ENCODE measurements at regions not wholly inside any gene's neighbourhood (a gene's known extent, or its start where the extent isn't known, plus 50 kb on each side); places are given as distances from the start of the nearest gene placed in this dataset.

DNA sequence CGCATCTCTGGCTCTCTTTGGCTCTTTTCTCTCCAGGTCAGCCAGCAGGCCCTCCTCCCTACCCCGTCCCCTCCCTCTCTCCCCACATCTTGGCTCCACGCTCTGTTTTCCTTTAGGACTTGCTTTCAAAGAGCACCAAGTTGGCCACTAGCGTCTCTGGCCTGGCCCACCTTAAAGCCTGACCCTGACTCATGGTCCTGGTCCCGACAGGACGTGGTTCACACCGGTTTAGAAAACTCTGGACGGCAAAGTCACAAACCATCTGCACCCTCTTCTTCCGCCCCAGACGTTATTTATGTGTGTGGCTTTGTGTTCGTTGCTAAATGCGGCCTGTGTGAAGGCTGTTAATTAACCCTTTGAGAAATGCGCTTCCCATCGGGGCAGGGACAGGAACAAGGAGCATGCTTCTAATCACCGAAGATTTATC, 169.0 kb upstream of the HAAO start:
- no peak for DNase-seq (ENCODE audit: low spot score)
- TF ChIP-seq, protein P1, sequence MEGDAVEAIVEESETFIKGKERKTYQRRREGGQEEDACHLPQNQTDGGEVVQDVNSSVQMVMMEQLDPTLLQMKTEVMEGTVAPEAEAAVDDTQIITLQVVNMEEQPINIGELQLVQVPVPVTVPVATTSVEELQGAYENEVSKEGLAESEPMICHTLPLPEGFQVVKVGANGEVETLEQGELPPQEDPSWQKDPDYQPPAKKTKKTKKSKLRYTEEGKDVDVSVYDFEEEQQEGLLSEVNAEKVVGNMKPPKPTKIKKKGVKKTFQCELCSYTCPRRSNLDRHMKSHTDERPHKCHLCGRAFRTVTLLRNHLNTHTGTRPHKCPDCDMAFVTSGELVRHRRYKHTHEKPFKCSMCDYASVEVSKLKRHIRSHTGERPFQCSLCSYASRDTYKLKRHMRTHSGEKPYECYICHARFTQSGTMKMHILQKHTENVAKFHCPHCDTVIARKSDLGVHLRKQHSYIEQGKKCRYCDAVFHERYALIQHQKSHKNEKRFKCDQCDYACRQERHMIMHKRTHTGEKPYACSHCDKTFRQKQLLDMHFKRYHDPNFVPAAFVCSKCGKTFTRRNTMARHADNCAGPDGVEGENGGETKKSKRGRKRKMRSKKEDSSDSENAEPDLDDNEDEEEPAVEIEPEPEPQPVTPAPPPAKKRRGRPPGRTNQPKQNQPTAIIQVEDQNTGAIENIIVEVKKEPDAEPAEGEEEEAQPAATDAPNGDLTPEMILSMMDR (IDR thresholded peaks at IDR 0.05; ENCODE audit: extremely low read depth, insufficient read depth, missing control alignments), result no peak
- in situ Hi-C loops (cut with MboI; ENCODE audit: low pct_unique_long_range_greater_than_20kb, low sequenced_read_pairs, unreplicated experiment), result loop anchor here (25.0 kb wide), 1 partner anchor 276 kb away; the partner anchor contains the start of gene ZFP36L2

DNA sequence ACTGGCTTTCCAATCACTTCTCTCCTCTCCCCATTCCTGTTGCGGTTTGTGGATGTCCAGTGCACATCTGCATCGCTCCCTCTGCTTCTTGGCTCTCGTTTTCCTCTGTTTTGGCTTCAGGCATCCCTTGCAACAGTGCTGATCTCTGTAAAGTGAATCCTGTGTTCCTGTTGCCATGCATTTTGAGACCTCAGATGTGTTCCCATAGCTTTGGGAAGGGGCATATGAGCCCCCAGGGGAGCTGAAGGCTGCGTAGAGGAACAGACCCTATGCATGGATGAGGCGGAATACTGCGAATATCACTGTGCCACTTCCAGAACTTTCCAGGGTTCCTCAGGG, 168.4 kb upstream of the HAAO start:
- DNase-seq (ENCODE audit: low spot score), result no peak
- TF ChIP-seq, protein P1 (IDR thresholded peaks at IDR 0.05; ENCODE audit: extremely low read depth, insufficient read depth, missing control alignments), result no peak
- in situ Hi-C loops (cut with MboI; ENCODE audit: low pct_unique_long_range_greater_than_20kb, low sequenced_read_pairs, unreplicated experiment), result loop anchor here (25.0 kb wide), 1 partner anchor 276 kb away; the partner anchor contains the start of gene ZFP36L2

DNA sequence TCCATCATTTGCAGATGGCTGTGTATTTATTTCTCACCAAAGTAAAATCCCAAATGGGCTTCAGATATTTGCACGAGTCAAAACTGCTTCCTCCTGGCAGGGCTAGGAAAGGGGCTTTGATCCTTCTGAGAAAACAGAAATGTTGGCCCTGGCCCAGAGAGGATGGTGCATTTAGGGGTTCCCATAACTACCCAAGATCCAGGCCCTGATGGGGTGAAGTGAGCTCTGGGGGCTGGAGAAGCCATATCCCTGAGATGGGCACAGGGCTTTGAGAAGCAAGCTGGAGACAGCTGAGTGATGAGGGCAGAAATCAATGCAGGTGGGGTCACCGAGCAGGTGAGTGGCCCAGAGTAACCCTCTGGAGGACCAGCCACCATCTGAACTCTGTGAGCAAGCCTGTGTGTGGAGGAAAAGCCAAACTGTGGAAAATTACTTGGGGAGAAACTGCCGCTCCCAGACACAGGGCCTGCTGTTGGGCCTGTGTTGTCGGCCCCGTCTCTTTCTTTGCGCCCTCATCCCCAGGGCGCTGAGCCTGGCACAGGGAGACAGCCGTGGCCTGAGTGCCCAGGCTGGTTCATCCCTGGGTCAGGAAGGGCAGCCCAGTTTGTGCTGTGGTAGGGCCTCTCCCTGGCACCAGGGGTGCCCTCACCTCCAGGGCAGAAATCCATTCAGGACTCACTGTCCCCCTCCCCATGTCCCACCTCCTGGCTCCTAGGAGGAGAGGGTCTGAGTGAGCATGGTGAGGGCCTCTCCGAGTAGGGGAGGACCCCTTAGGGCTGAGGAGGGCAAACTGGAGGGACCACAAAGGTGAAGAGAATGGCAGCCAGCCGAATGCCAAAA, 167.8 kb upstream of the HAAO start:
- TF ChIP-seq, protein P1 (IDR thresholded peaks at IDR 0.05; ENCODE audit: extremely low read depth, insufficient read depth, missing control alignments), result no peak
- DNase-seq (ENCODE audit: low spot score), result no peak
- in situ Hi-C loops (cut with MboI; ENCODE audit: low pct_unique_long_range_greater_than_20kb, low sequenced_read_pairs, unreplicated experiment), result loop anchor here (25.0 kb wide), 1 partner anchor 277 kb away; the partner anchor contains the start of gene ZFP36L2

DNA sequence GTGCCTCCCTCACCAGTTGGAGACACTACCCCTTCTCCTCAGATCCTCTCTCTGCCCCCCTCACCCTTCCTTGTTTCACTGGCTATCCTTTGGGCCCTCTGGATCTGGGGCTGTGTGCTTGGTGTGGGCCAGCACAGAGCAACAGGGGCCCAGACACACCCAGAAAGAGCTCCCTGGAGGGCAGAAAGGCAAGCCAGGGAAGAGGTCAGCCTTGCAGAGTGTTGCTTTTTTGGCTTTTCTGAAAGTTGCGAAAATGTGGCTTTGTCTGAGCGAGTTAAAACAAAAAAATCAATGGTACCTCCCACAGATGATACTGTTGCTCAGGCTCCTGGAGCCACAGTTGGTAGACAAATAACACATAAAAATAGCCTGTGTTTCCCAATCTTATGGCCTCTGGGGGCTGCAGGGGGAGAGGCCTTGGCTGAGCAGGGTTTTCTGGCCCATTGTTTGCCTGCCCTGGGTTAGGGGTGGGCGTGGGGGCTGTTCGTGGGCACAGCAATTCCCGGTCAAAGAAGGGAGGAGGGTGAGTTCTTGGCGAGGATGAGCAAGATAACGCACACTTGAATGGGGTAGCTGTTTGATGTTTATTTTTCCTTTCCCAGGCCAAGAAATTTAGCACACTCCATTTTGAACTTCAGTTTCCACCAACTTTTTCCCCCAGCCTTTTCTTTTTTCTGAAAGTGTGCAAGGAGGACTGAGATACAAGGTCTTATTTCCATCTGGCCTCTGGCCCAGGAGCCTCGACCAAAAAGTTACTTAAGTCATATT, 167.0 kb upstream of the HAAO start:
- no peak for DNase-seq (ENCODE audit: low spot score)
- in situ Hi-C loops (cut with MboI; ENCODE audit: low pct_unique_long_range_greater_than_20kb, low sequenced_read_pairs, unreplicated experiment), result loop anchor here (25.0 kb wide), 1 partner anchor 278 kb away; the partner anchor contains the start of gene ZFP36L2
- TF ChIP-seq, protein P1 (IDR thresholded peaks at IDR 0.05; ENCODE audit: extremely low read depth, insufficient read depth, missing control alignments), result no peak

DNA sequence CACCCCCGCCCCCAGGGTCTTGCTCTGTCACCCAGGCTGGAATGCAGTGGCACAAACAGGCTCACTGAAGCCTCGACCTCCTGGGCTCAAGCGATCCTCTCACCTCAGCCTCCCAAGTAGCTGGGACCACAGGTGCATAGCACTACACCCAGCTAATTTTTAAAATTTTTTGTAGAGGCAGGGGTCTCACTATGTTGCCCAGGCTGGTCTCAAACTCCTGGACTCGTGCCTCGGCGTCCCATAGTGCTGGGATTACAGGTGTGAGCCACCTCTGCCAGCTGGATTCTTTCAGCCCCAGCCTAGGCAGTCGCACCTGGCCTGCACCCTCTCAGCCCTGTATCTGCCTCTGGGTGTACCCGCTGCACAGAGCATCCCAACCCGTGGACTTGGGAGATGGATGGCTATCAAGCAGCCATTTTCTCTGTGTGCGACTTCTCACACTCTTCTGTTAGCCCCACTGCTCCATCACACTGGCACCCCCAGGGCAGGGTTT, 166.4 kb upstream of the HAAO start:
- in situ Hi-C loops (cut with MboI; ENCODE audit: low pct_unique_long_range_greater_than_20kb, low sequenced_read_pairs, unreplicated experiment), result loop anchor here (25.0 kb wide), 1 partner anchor 279 kb away; the partner anchor contains the start of gene ZFP36L2

DNA sequence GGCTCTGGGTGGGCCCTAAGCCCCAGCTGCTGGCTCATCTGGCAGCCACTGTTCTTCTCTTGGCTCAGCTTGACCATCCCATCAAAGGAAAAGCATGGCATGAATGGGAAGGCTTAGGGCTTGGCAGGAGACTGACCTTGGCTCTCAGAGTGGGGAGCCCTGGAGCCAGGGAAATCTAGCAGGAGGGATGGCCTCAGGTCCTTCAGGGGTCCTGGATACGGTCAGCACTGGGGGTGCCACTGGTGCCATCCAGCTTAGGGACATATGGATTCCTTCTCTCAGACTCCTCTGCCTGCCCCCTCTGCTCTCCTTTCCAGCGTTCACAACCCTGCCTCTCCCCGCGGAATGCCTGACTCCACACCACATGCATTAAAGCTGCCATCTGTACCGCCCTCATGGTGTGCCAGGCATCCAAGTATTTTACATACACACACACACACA, 165.5 kb upstream of the HAAO start:
- no peak for DNase-seq (ENCODE audit: low spot score)
- TF ChIP-seq, protein P1 (IDR thresholded peaks at IDR 0.05; ENCODE audit: extremely low read depth, insufficient read depth, missing control alignments), result no peak
- in situ Hi-C loops (cut with MboI; ENCODE audit: low pct_unique_long_range_greater_than_20kb, low sequenced_read_pairs, unreplicated experiment), result loop anchor here (25.0 kb wide), 1 partner anchor 279 kb away; the partner anchor contains the start of gene ZFP36L2

More for the DNA sequence above, 166.4 kb upstream of the HAAO start:
- TF ChIP-seq, protein P1 (IDR thresholded peaks at IDR 0.05; ENCODE audit: extremely low read depth, insufficient read depth, missing control alignments), result no peak
- no peak for DNase-seq (ENCODE audit: low spot score)
